IPS DF 6.9 (cell line): ENCODE measurements at regions not wholly inside any gene's neighbourhood (a gene's known extent, or its start where the extent isn't known, plus 50 kb on each side); places are given as distances from the start of the nearest gene placed in this dataset.

Source experiments
- DNase-seq: peaks from one replicate; pipeline ENCODE4 v3.0.0-alpha.2; 2013; ENCODE audit warnings: low read depth, low spot score
- H3K27ac ChIP-seq: one replicate; pipeline ENCODE4 v1.5.1; 2013; ENCODE audit warnings: low read length, control low read depth
- H3K27me3 ChIP-seq: 2 replicates; pipeline ENCODE4 v1.6.1; 2013; ENCODE audit warnings: mild to moderate bottlenecking, low read length; ENCODE audit not compliant: control insufficient read depth, insufficient read depth
- H3K36me3 ChIP-seq: 2 replicates; pipeline ENCODE4 v1.6.1; 2013; ENCODE audit warnings: low read length; ENCODE audit not compliant: control insufficient read depth, insufficient read depth
- H3K4me1 ChIP-seq: 2 replicates; pipeline ENCODE4 v1.6.1; 2013; ENCODE audit warnings: low read length; ENCODE audit not compliant: control insufficient read depth, insufficient read depth
- H3K4me3 ChIP-seq: 2 replicates; pipeline ENCODE4 v1.5.1; 2013; ENCODE audit warnings: mild to moderate bottlenecking, low read length
- H3K9me3 ChIP-seq: 2 replicates; pipeline ENCODE4 v1.6.1; 2013; ENCODE audit warnings: low read length, inconsistent platforms; ENCODE audit not compliant: control insufficient read depth, insufficient read depth
- WGBS: extraction: QIAGEN DNeasy Blood & Tissue Kit; methylation state at CpG from one replicate; pipeline ENCODE4 v1.1.7; 2013; ENCODE audit warnings: mixed read lengths, missing lambda C conversion rate; ENCODE audit not compliant: insufficient read length, insufficient coverage; 5-methylcytosine and 5-hydroxymethylcytosine counted together

DNA sequence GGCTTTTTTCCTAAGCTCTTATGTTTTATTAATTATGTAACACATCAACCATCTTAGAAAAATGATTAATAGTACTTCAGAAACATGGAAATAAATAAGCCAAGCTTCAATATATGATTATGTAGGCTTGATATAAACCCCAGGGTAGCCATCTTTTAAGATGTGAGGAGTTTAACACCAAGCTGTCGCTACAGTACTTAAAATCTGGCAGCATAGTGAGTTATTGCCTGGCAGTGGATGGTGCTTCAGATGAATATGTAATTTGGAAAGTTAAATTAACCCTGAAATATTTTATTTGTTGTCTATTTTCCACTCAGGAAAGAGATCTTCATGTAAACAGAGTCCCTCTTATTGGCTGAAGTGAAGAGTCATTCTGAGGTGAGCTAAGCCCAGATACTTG, 339.0 kb upstream of the ZFP64 start:
- Histone ChIP-seq H3K9me3 (no peaks in the 10 kb centered on the region), H3K36me3 (no peaks in the 10 kb centered on the region), H3K27me3 (no peaks in the 10 kb centered on the region), H3K4me3 (no peak overlapping the region), H3K4me1 (no peaks in the 10 kb centered on the region), H3K27ac (no peak overlapping the region)
- no CpG with 5 or more reads among the region's 1 CpG for WGBS
- DNase-seq, result no peak

DNA sequence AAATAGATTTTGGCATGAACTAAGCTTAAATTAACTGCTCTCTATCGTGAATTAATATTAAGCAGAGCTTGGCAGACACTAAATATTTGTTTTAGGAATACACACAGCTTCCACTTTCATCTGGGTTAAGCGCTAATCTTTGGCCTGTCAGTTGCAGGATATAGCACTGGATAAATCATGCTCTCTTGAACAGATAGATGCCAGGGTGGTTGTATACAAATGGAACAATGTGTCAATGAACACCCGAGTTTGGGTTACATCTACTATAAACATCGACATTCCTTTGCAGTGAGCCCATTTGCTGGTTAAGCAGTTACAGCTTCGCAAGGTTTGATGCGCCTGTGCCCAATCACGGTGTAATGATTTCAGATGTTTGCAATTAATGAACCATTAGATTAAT, 338.2 kb upstream of the ZFP64 start:
- Histone ChIP-seq H3K36me3 (no peaks in the 10 kb centered on the region), H3K4me1 (no peaks in the 10 kb centered on the region), H3K4me3 (no peak overlapping the region), H3K27me3 (no peaks in the 10 kb centered on the region), H3K9me3 (no peaks in the 10 kb centered on the region), H3K27ac (no peak overlapping the region)
- WGBS, result no CpG with 5 or more reads among the region's 7 CpGs
- DNase-seq, result no peak

DNA sequence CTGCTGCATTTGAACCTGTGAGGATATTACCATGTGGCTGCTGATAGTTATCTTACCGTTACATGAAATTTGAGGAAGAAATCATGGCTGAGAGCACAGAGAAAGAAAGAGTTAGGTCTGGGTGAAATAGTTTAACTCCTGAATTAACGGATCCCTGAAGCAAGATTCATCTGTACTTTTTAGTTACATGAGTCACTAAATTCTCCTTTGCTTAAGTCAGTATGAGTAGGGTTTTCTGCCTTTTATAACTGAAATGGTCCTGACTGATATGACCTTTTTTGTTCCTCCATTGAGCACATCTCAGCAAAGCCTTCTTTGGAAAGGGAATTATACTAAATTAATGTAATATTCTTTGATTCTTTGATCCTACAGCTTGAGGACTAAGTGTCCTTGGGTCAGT, 333.3 kb upstream of the ZFP64 start:
- Histone ChIP-seq H3K4me3 (no peak overlapping the region), H3K4me1 (no peaks in the 10 kb centered on the region), H3K27ac (no peak overlapping the region), H3K27me3 (no peaks in the 10 kb centered on the region), H3K9me3 (no peaks in the 10 kb centered on the region), H3K36me3 (no peaks in the 10 kb centered on the region)
- no CpG with 5 or more reads among the region's 2 CpGs for WGBS
- no peak for DNase-seq

DNA sequence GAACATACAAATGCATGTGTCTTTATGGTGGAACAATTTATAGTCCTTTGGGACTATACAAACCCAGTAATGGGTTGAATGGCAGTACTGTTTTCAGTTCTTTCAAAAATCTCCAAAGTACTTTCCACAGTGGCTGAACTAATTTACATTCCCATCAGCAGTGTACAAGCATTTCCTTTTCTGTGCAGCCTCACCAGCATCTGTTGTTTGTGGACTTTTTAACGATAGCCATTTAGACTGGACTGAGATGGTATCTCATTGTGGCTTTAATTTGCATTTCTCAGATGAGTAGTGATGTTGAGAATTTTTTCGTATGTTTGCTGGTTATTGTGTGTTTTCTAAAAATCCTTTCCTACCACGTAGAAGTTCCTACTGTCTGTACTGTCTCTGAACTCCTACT, 327.2 kb upstream of the ZFP64 start:
- Histone ChIP-seq H3K4me3 (no peak overlapping the region), H3K36me3 (no peaks in the 10 kb centered on the region), H3K27me3 (no peaks in the 10 kb centered on the region), H3K9me3 (no peaks in the 10 kb centered on the region), H3K4me1 (no peaks in the 10 kb centered on the region), H3K27ac (no peak overlapping the region)
- no CpG with 5 or more reads among the region's 3 CpGs for WGBS
- no peak for DNase-seq

DNA sequence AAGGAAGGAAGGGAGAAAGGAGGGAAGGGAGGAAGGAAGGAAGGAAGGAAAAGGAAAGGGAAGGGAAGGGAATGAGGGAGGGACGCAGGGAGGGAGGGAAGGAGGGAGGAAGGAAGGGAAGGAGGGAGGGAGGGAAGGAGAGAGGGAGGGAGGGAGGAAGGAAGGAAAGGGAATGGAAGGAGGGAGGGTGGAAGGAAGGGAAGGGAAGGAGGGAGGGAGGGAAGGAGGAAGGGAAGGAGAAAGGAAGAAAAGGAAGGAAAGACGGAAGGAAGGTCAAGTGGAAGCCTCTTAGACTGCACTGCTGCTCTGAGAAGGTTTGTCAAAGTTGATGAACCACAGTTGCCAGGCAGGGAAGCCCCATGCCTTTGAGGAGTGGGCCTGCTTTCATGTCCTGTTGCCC, 324.3 kb upstream of the ZFP64 start:
- H3K27me3 ChIP-seq, result no peaks in the 10 kb centered on the region
- no peaks in the 10 kb centered on the region for H3K36me3 ChIP-seq
- DNase-seq, result no peak
- H3K9me3 ChIP-seq, result no peaks in the 10 kb centered on the region
- no CpG with 5 or more reads among the region's 2 CpGs for WGBS
- H3K4me3 ChIP-seq, result no peak overlapping the region
- H3K27ac ChIP-seq, result no peak overlapping the region
- no peaks in the 10 kb centered on the region for H3K4me1 ChIP-seq

- H3K4me3 ChIP-seq, result no peak overlapping the region
- no peaks in the 10 kb centered on the region for H3K27me3 ChIP-seq
- no peak for DNase-seq
These were observed 308.6 kb upstream of the ZFP64 start for GRCh38 chr20:52500157-52500556.

GRCh38 chr20:52497731-52498130, 306.2 kb upstream of the ZFP64 start:
- no peak overlapping the region for H3K27ac ChIP-seq
- no peak for DNase-seq
- no peaks in the 10 kb centered on the region for H3K9me3 ChIP-seq
- no peaks in the 10 kb centered on the region; the same call in 1 of the 2 replicates for H3K4me1 ChIP-seq
- no peaks in the 10 kb centered on the region for H3K27me3 ChIP-seq
- no CpG with 5 or more reads among the region's 3 CpGs for WGBS
- H3K4me3 ChIP-seq, result no peak overlapping the region
- no peaks in the 10 kb centered on the region for H3K36me3 ChIP-seq

More at GRCh38 chr20:52500157-52500556, 308.6 kb upstream of the ZFP64 start:
- Histone ChIP-seq H3K4me1 (no peaks in the 10 kb centered on the region; the same call in 1 of the 2 replicates), H3K9me3 (no peaks in the 10 kb centered on the region), H3K27ac (no peak overlapping the region), H3K36me3 (no peaks in the 10 kb centered on the region)
- no CpG with 5 or more reads among the region's 4 CpGs for WGBS

- WGBS, result no CpG with 5 or more reads among the region's 3 CpGs
- no peaks in the 10 kb centered on the region; the same call in 1 of the 2 replicates for H3K4me1 ChIP-seq
- H3K27me3 ChIP-seq, result no peaks in the 10 kb centered on the region
- no peak for DNase-seq
- H3K4me3 ChIP-seq, result no peak overlapping the region
- no peaks in the 10 kb centered on the region for H3K36me3 ChIP-seq
- H3K27ac ChIP-seq, result no peak overlapping the region
- H3K9me3 ChIP-seq, result no peaks in the 10 kb centered on the region
These were observed 304.6 kb upstream of the ZFP64 start for GRCh38 chr20:52496191-52496590.

- no peak for DNase-seq
- no peaks in the 10 kb centered on the region for H3K9me3 ChIP-seq
- WGBS, result no CpG with 5 or more reads among the region's 13 CpGs
- no peaks in the 10 kb centered on the region for H3K36me3 ChIP-seq
- H3K4me3 ChIP-seq, result no peak overlapping the region
- H3K27ac ChIP-seq, result no peak overlapping the region
- no peaks in the 10 kb centered on the region for H3K27me3 ChIP-seq
- no peaks in the 10 kb centered on the region for H3K4me1 ChIP-seq
These were observed 302.7 kb upstream of the ZFP64 start for GRCh38 chr20:52494244-52494643.

GRCh38 chr20:52493171-52493721, 301.7 kb upstream of the ZFP64 start:
- no peak overlapping the region for H3K4me3 ChIP-seq
- H3K36me3 ChIP-seq, result no peaks in the 10 kb centered on the region
- H3K4me1 ChIP-seq, result no peaks in the 10 kb centered on the region
- no peak for DNase-seq
- no peaks in the 10 kb centered on the region for H3K27me3 ChIP-seq
- WGBS, result no CpG with 5 or more reads among the region's 9 CpGs
- H3K9me3 ChIP-seq, result no peaks in the 10 kb centered on the region
- no peak overlapping the region for H3K27ac ChIP-seq

DNA sequence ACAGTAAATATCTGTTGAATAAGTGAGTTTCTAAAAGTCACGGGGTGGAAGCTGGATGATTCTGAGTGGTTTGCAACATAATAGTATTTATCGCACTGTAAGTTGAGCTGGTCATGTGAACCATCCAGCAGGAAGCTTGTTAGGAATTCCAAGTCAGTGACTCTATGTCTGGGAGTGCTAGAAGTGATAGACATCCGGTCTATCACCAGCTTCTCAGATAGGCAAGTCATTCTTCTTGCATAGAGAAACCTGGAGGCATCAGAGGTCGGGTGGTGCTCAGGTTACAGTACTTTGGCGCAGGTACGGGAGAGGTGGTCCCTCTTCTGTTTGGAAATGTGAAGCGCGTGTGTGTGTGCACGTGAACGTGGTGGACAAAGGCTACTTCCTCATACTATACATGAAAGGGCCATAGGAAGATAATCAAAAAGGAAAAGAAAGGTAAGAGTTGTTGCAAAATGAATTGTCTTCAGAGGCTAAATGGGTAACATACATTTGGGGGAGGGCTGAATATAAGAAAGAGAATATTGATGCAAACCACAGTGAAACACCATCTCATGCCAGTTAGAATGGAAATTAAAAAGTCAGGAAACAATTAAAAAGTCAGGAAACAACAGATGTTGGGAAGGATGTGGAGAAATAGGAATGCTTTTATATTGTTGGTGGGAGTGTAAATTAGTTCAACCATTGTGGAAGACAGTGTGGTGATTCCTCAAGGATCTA, 299.3 kb upstream of the ZFP64 start:
- H3K9me3 ChIP-seq, result no peaks in the 10 kb centered on the region
- no peak for DNase-seq
- H3K4me1 ChIP-seq, result no peaks in the 10 kb centered on the region
- H3K27ac ChIP-seq, result no peak overlapping the region
- no peaks in the 10 kb centered on the region for H3K27me3 ChIP-seq
- H3K4me3 ChIP-seq, result no peak overlapping the region
- H3K36me3 ChIP-seq, result no peaks in the 10 kb centered on the region
- no CpG with 5 or more reads among the region's 10 CpGs for WGBS
